ENCODE measurements at regions not wholly inside any gene's neighbourhood (a gene's known extent, or its start where the extent isn't known, plus 50 kb on each side); places are given as distances from the start of the nearest gene placed in this dataset.

- TF ChIP-seq CTCF (IDR thresholded peaks at IDR 0.05), result no peak
- TF ChIP-seq POLR2AphosphoS5 (IDR thresholded peaks at IDR 0.05), result no peak
- TF ChIP-seq POLR2A (IDR thresholded peaks at IDR 0.05), result no peak
- no peak for TF ChIP-seq EP300 (IDR thresholded peaks at IDR 0.05)
Measured at GRCh38 chr5:5900350-5900749, 477.9 kb downstream of the ICE1 start.

Measured in sigmoid colon (tissue), 4 donors.